ENCODE measurements at regions not wholly inside any gene's neighbourhood (a gene's known extent, or its start where the extent isn't known, plus 50 kb on each side); places are given as distances from the start of the nearest gene placed in this dataset.

GRCh38 chr16:85433477-85433876 lies 179.6 kb upstream of the GSE1 start:
- BruUV-seq (replicated peaks), result no TSS peak
- CTCF ChIA-PET, result no interaction called here
- Histone ChIP-seq H3K4me3 (ENCODE audit: low read depth in 2 of 2, low read length in 2 of 2) (no peak overlapping the region), H3K36me3 (ENCODE audit: control insufficient read depth, insufficient read depth, low read length) (no peaks in the 10 kb centered on the region), H3K9me3 (ENCODE audit: control insufficient read depth, insufficient read depth, low read depth, low read length) (no peaks in the 10 kb centered on the region), H3K27me3 (ENCODE audit: control insufficient read depth, insufficient read depth, low read length) (no peaks in the 10 kb centered on the region), H3K4me1 (ENCODE audit: control insufficient read depth, insufficient read depth, low read length) (peaks cover 4% of the 10 kb centered on the region; the same call in 1 of the 2 replicates), H3K27ac (ENCODE audit: low read length) (no peak overlapping the region)
- no peak for TF ChIP-seq CTCF (IDR thresholded peaks at IDR 0.05)
- no peak for TF ChIP-seq REST (IDR thresholded peaks at IDR 0.05; ENCODE audit: insufficient read depth in 1 of 2, low read depth in 2 of 2, low read length in 1 of 2)
- no peak for TF ChIP-seq SIN3A (IDR thresholded peaks at IDR 0.05; ENCODE audit: borderline replicate concordance, insufficient read depth, low read depth, low read length)
- TF ChIP-seq POLR2AphosphoS5 (IDR thresholded peaks at IDR 0.05; ENCODE audit: low read depth, low read length), result no peak
- TF ChIP-seq TCF7L2 (IDR thresholded peaks at IDR 0.05; ENCODE audit: low read depth, low read length), result no peak
- DNase-seq (ENCODE audit: low read depth, low spot score), result no peak
- in situ Hi-C loops (cut with HindIII; ENCODE audit: low pct_unique_long_range_greater_than_20kb, low sequenced_read_pairs), result no loop called here
- POLR2A ChIA-PET, result no interaction called here
- no peak for ATAC-seq
- intact Hi-C loops (cut with micrococcal nuclease; ENCODE audit: unreplicated experiment), result no loop called here

- DNase-seq (ENCODE audit: low read depth, low spot score) (no peak), ATAC-seq (no peak)
- Histone ChIP-seq H3K27me3 (ENCODE audit: control insufficient read depth, insufficient read depth, low read length) (no peaks in the 10 kb centered on the region), H3K4me3 (ENCODE audit: low read depth in 2 of 2, low read length in 2 of 2) (no peak overlapping the region), H3K4me1 (ENCODE audit: control insufficient read depth, insufficient read depth, low read length) (peaks cover 4% of the 10 kb centered on the region; the same call in 1 of the 2 replicates), H3K27ac (ENCODE audit: low read length) (no peak overlapping the region), H3K36me3 (ENCODE audit: control insufficient read depth, insufficient read depth, low read length) (no peaks in the 10 kb centered on the region), H3K9me3 (ENCODE audit: control insufficient read depth, insufficient read depth, low read depth, low read length) (no peaks in the 10 kb centered on the region)
- in situ Hi-C loops (cut with HindIII; ENCODE audit: low pct_unique_long_range_greater_than_20kb, low sequenced_read_pairs), result no loop called here
- CTCF ChIA-PET, result no interaction called here
- intact Hi-C loops (cut with micrococcal nuclease; ENCODE audit: unreplicated experiment), result no loop called here
- POLR2A ChIA-PET, result no interaction called here
- BruUV-seq (replicated peaks), result no TSS peak
- no peak for TF ChIP-seq POLR2AphosphoS5 (IDR thresholded peaks at IDR 0.05; ENCODE audit: low read depth, low read length)
- no peak for TF ChIP-seq REST (IDR thresholded peaks at IDR 0.05; ENCODE audit: insufficient read depth in 1 of 2, low read depth in 2 of 2, low read length in 1 of 2)
- TF ChIP-seq CTCF (IDR thresholded peaks at IDR 0.05), result no peak
- TF ChIP-seq TCF7L2 (IDR thresholded peaks at IDR 0.05; ENCODE audit: low read depth, low read length), result no peak
These were observed 177.8 kb upstream of the GSE1 start for GRCh38 chr16:85435286-85435685.
